MM.1S (cell line): ENCODE measurements at regions not wholly inside any gene's neighbourhood (a gene's known extent, or its start where the extent isn't known, plus 50 kb on each side); places are given as distances from the start of the nearest gene placed in this dataset.

Experiments used
- CTCF ChIP-seq: fragments of 300-600 bp; sonication (generic); IDR thresholded peaks from 2 replicates; pipeline ENCODE4 v1.5.1; 2016; ENCODE audit warnings: antibody characterized with exemption, low read length, mixed read lengths
- EZH2 ChIP-seq: fragments of 300-600 bp; sonication (generic); optimal IDR thresholded peaks from 2 replicates; pipeline ENCODE3; 2017; ENCODE audit warnings: low read depth, mild to moderate bottlenecking, antibody characterized with exemption, low read length, mixed read lengths
- EZH2phosphoT487 ChIP-seq: fragments of 300-600 bp; sonication (generic); IDR thresholded peaks from 2 replicates; pipeline ENCODE4 v1.6.1; 2018; ENCODE audit warnings: antibody characterized with exemption, low read length

DNA sequence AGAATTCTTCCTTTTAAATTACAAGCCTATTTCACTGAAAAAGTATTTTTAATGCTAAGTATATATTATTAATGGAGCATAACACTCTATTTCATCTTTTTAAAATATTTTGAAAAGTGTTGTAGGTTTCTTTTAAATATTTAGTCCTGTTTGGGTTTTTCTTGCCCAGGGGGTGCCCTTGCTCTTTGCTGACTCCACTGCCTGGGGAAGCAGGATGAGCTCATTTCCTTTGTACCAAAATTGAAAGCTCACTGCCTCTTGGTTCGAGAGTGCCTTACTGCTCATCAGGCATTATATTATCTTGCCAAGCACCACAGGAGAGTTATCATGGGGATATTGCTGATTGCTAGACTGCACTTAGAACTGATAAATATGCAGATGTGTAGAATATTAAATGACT, 819.2 kb downstream of the PCDH18 start:
- TF ChIP-seq CTCF (no peak; the same call in 1 of the 2 replicates), EZH2phosphoT487 (no peak), EZH2 (no peak)
